DMS53 treated with DMSO at 0.1 percent for 48 hours (cell line): ENCODE measurements at regions not wholly inside any gene's neighbourhood (a gene's known extent, or its start where the extent isn't known, plus 50 kb on each side); places are given as distances from the start of the nearest gene placed in this dataset.
"Not testable (repeated sequence)": the region's sequence is repeated elsewhere in the genome, so short reads cannot be mapped to it uniquely, and the experiment has no call there.

Source experiments
- DNase-seq: peaks from one replicate; lab custom pipeline; 2025; ENCODE audit not compliant: unreplicated experiment; lab: John Stamatoyannopoulos, UW

- DNase-seq: no peak
Observed at GRCh38 chr10:23630885-23631284, 192.0 kb downstream of the OTUD1 start.

- peak; percentile 33 for DNase-seq
Observed at GRCh38 chr10:23643111-23643780, 204.4 kb downstream of the OTUD1 start.

GRCh38 chr10:23648618-23649017 is 209.7 kb downstream of the OTUD1 start:
- no peak for DNase-seq

- peak; percentile 14 for DNase-seq
Observed at GRCh38 chr10:23656735-23657134, 217.9 kb downstream of the OTUD1 start.

- DNase-seq: no peak
Observed at GRCh38 chr10:23657677-23658076, 218.8 kb downstream of the OTUD1 start.

GRCh38 chr10:23671866-23672265 is 233.0 kb downstream of the OTUD1 start:
- DNase-seq: not testable (repeated sequence)

GRCh38 chr10:23675585-23675984 is 236.7 kb downstream of the OTUD1 start:
- DNase-seq: no peak

GRCh38 chr10:23676296-23676695 is 237.4 kb downstream of the OTUD1 start:
- DNase-seq: peak; percentile 23

- no peak for DNase-seq
Observed at GRCh38 chr10:23686722-23687121, 247.8 kb downstream of the OTUD1 start.

GRCh38 chr10:23692736-23693135 is 253.9 kb downstream of the OTUD1 start:
- no peak for DNase-seq

- DNase-seq: no peak
Observed at GRCh38 chr10:23693501-23693901, 254.6 kb downstream of the OTUD1 start.

GRCh38 chr10:23693925-23694324 is 255.1 kb downstream of the OTUD1 start:
- no peak for DNase-seq

GRCh38 chr10:23694446-23694920 is 255.6 kb downstream of the OTUD1 start:
- no peak for DNase-seq

GRCh38 chr10:23694921-23695824 is 256.3 kb downstream of the OTUD1 start:
- no peak for DNase-seq

GRCh38 chr10:23695825-23696420 is 257.0 kb downstream of the OTUD1 start:
- DNase-seq: no peak

GRCh38 chr10:23696476-23696875 is 257.6 kb downstream of the OTUD1 start:
- DNase-seq: peak; percentile 79

- DNase-seq: peak; percentile 89
Observed at GRCh38 chr10:23702977-23703414, 264.1 kb downstream of the OTUD1 start.

- DNase-seq: no peak
Observed at GRCh38 chr10:23715363-23715762, 276.5 kb downstream of the OTUD1 start.

GRCh38 chr10:23717913-23718312 is 279.0 kb downstream of the OTUD1 start:
- no peak for DNase-seq

- DNase-seq: no peak
Observed at GRCh38 chr10:23718946-23719345, 280.1 kb downstream of the OTUD1 start.

GRCh38 chr10:23723796-23724195 is 284.9 kb downstream of the OTUD1 start:
- DNase-seq: no peak

- no peak for DNase-seq
Observed at GRCh38 chr10:23725548-23725947, 286.7 kb downstream of the OTUD1 start.
